ENCODE measurements at regions not wholly inside any gene's neighbourhood (a gene's known extent, or its start where the extent isn't known, plus 50 kb on each side); places are given as distances from the start of the nearest gene placed in this dataset.

GRCh38 chr1:5597171-5597850 lies 394.9 kb downstream of the NPHP4 start:
- no peak for DNase-seq (ENCODE audit: low read depth, low spot score)
- H3K4me3 ChIP-seq (ENCODE audit: low read length), result no peak overlapping the region

GRCh38 chr1:5596651-5597050 lies 395.6 kb downstream of the NPHP4 start:
- no peak overlapping the region for H3K4me3 ChIP-seq (ENCODE audit: low read length)
- no peak for DNase-seq (ENCODE audit: low read depth, low spot score)

GRCh38 chr1:5595531-5596170 lies 396.6 kb downstream of the NPHP4 start:
- DNase-seq (ENCODE audit: low read depth, low spot score), result no peak
- H3K4me3 ChIP-seq (ENCODE audit: low read length), result no peak overlapping the region

- no peak overlapping the region for H3K4me3 ChIP-seq (ENCODE audit: low read length)
- DNase-seq (ENCODE audit: low read depth, low spot score), result no peak
Measured at GRCh38 chr1:5594056-5594956, 397.9 kb downstream of the NPHP4 start.

- DNase-seq (ENCODE audit: low read depth, low spot score), result no peak
- H3K4me3 ChIP-seq (ENCODE audit: low read length), result no peak overlapping the region
Measured at GRCh38 chr1:5590717-5591116, 401.5 kb downstream of the NPHP4 start.

- DNase-seq (ENCODE audit: low read depth, low spot score), result no peak
- H3K4me3 ChIP-seq (ENCODE audit: low read length), result no peak overlapping the region
Measured at GRCh38 chr1:5586629-5587028, 405.6 kb downstream of the NPHP4 start.

GRCh38 chr1:5585256-5585655 lies 407.0 kb downstream of the NPHP4 start:
- no peak for DNase-seq (ENCODE audit: low read depth, low spot score)
- no peak overlapping the region for H3K4me3 ChIP-seq (ENCODE audit: low read length)

GRCh38 chr1:5580926-5581325 lies 411.3 kb downstream of the NPHP4 start:
- no peak for DNase-seq (ENCODE audit: low read depth, low spot score)

GRCh38 chr1:5579966-5580365 lies 412.3 kb downstream of the NPHP4 start:
- DNase-seq (ENCODE audit: low read depth, low spot score), result no peak
- no peak overlapping the region for H3K4me3 ChIP-seq (ENCODE audit: low read length)

More at GRCh38 chr1:5580926-5581325, 411.3 kb downstream of the NPHP4 start:
- H3K4me3 ChIP-seq (ENCODE audit: low read length), result no peak overlapping the region

- H3K4me3 ChIP-seq (ENCODE audit: low read length), result no peak overlapping the region
- no peak for DNase-seq (ENCODE audit: low read depth, low spot score)
Measured at GRCh38 chr1:5578690-5579089, 413.5 kb downstream of the NPHP4 start.

GRCh38 chr1:5577255-5578040 lies 414.8 kb downstream of the NPHP4 start:
- DNase-seq (ENCODE audit: low read depth, low spot score), result no peak
- no peak overlapping the region for H3K4me3 ChIP-seq (ENCODE audit: low read length)

- no peak for DNase-seq (ENCODE audit: low read depth, low spot score)
- H3K4me3 ChIP-seq (ENCODE audit: low read length), result no peak overlapping the region
Measured at GRCh38 chr1:5576673-5577065, 415.6 kb downstream of the NPHP4 start.

GRCh38 chr1:5576011-5576672 lies 416.1 kb downstream of the NPHP4 start:
- no peak for DNase-seq (ENCODE audit: low read depth, low spot score)

GRCh38 chr1:5575396-5575940 lies 416.8 kb downstream of the NPHP4 start:
- H3K4me3 ChIP-seq (ENCODE audit: low read length), result no peak overlapping the region
- DNase-seq (ENCODE audit: low read depth, low spot score), result no peak

More at GRCh38 chr1:5576011-5576672, 416.1 kb downstream of the NPHP4 start:
- H3K4me3 ChIP-seq (ENCODE audit: low read length), result no peak overlapping the region

- H3K4me3 ChIP-seq (ENCODE audit: low read length), result no peak overlapping the region
- DNase-seq (ENCODE audit: low read depth, low spot score), result no peak
Measured at GRCh38 chr1:5574641-5575040, 417.6 kb downstream of the NPHP4 start.

- DNase-seq (ENCODE audit: low read depth, low spot score), result no peak
- H3K4me3 ChIP-seq (ENCODE audit: low read length), result no peak overlapping the region
Measured at GRCh38 chr1:5572794-5573193, 419.4 kb downstream of the NPHP4 start.

- H3K4me3 ChIP-seq (ENCODE audit: low read length), result no peak overlapping the region
- DNase-seq (ENCODE audit: low read depth, low spot score), result no peak
Measured at GRCh38 chr1:5571861-5572401, 420.3 kb downstream of the NPHP4 start.

- no peak for DNase-seq (ENCODE audit: low read depth, low spot score)
- no peak overlapping the region for H3K4me3 ChIP-seq (ENCODE audit: low read length)
Measured at GRCh38 chr1:5571438-5571837, 420.8 kb downstream of the NPHP4 start.
